ENCODE measurements at regions not wholly inside any gene's neighbourhood (a gene's known extent, or its start where the extent isn't known, plus 50 kb on each side); places are given as distances from the start of the nearest gene placed in this dataset.
A peak's percentile ranks its signal among the peaks of the same experiment; 100 is the strongest.
"Not testable (repeated sequence)": the region's sequence is repeated elsewhere in the genome, so short reads cannot be mapped to it uniquely, and the experiment has no call there.

DNA sequence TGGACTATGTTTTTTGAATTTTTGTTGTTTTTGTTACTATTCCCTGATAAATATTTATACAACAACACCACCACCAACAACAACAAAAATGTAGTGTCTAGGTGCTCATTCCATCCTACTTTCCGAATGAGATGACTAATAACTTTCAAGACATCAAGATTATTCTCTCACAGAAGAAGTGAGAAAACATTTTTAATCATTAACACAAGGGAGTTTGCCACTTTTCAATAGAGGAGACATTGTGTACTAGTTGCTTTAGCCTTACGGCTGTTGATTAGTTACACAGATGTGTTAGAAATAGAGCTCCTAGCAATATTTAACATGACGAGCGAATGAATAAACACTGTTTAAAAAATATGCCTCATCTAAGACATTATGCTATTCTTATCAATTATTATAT lies 898.8 kb downstream of the C4orf33 start:
- no peaks in the 10 kb centered on the region for H3K9me3 ChIP-seq (ENCODE audit: control insufficient read depth, insufficient read depth, low read length)
- no peak for DNase-seq (ENCODE audit: low read depth in 4 of 6, low spot score in 6 of 6)
- no peaks in the 10 kb centered on the region for H3K27me3 ChIP-seq (ENCODE audit: control insufficient read depth, insufficient read depth, low read length)
- H3K4me1 ChIP-seq (ENCODE audit: control insufficient read depth, insufficient read depth, low read length): no peaks in the 10 kb centered on the region
- no peak overlapping the region for H3K27ac ChIP-seq (ENCODE audit: low read depth, low read length)
- H3K4me3 ChIP-seq (ENCODE audit: low read depth, low read length): no peak overlapping the region
- no peaks in the 10 kb centered on the region for H3K36me3 ChIP-seq (ENCODE audit: control insufficient read depth, insufficient read depth, low read length)
- WGBS (ENCODE audit: insufficient coverage): no CpG with 5 or more reads among the region's 4 CpGs

DNA sequence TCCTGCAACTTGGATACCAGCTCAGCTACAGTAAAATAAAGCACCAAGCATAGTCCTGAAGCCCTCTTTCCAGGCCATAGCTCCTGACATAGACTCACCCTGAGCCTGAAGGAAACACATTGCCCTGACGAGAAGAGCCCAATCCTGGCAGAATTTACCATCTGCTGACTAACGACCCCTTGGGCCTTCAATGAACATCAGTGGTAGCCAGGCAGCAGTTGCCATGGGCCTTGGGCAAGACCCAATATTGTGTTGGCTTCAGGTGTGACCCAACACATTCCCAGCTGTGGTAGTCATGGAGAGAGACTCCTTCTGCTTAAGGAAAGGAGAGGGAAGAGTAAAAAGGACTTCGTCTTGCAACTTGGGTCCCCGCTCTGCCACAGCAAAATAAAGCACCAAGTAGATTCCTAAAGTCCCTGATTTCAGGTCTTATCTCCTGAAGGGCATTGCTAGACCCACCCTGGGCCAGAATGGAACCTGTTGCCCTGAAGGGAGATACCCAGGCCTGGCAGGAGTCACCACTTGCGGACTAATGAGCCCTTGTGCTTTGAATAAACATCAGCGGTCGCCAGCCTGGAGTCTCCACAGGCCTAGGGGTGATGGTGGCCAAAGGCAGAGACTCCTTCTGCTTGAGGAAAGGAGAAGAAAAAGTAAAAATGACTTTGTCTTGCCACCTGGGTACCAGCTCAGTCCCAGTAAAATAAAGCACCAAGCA lies 902.6 kb downstream of the C4orf33 start:
- H3K9me3 ChIP-seq (ENCODE audit: control insufficient read depth, insufficient read depth, low read length): no peaks in the 10 kb centered on the region
- WGBS (ENCODE audit: insufficient coverage): 86% methylated on average over 6 of the region's 7 CpGs
- H3K27ac ChIP-seq (ENCODE audit: low read depth, low read length): no peak overlapping the region
- DNase-seq (ENCODE audit: low read depth in 4 of 6, low spot score in 6 of 6): no peak
- no peaks in the 10 kb centered on the region for H3K36me3 ChIP-seq (ENCODE audit: control insufficient read depth, insufficient read depth, low read length)
- H3K4me1 ChIP-seq (ENCODE audit: control insufficient read depth, insufficient read depth, low read length): no peaks in the 10 kb centered on the region
- no peaks in the 10 kb centered on the region for H3K27me3 ChIP-seq (ENCODE audit: control insufficient read depth, insufficient read depth, low read length)
- no peak overlapping the region for H3K4me3 ChIP-seq (ENCODE audit: low read depth, low read length)

DNA sequence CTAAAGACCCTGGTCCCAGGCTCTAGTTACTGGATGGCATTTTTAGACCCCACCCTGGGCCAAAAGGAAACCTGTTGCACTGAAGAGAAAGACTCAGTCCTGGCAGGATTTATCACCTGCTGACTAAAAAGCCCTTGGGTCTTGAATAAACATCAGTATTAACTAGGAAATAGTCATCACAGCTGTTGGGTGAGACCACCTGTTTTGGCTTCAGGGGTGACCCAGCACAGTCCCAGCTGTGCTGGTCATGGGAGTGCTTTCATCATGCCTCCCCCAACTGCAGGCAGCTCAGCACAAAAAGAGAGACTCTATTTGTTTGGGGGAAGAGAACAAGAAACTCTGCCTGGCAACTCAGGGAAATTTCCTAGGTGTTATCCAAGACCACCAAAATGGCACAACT lies 903.2 kb downstream of the C4orf33 start:
- Histone ChIP-seq H3K9me3 (ENCODE audit: control insufficient read depth, insufficient read depth, low read length) (no peaks in the 10 kb centered on the region), H3K36me3 (ENCODE audit: control insufficient read depth, insufficient read depth, low read length) (no peaks in the 10 kb centered on the region), H3K4me3 (ENCODE audit: low read depth, low read length) (no peak overlapping the region), H3K4me1 (ENCODE audit: control insufficient read depth, insufficient read depth, low read length) (no peaks in the 10 kb centered on the region), H3K27ac (ENCODE audit: low read depth, low read length) (no peak overlapping the region), H3K27me3 (ENCODE audit: control insufficient read depth, insufficient read depth, low read length) (no peaks in the 10 kb centered on the region)
- DNase-seq (ENCODE audit: low read depth in 4 of 6, low spot score in 6 of 6): no peak

DNA sequence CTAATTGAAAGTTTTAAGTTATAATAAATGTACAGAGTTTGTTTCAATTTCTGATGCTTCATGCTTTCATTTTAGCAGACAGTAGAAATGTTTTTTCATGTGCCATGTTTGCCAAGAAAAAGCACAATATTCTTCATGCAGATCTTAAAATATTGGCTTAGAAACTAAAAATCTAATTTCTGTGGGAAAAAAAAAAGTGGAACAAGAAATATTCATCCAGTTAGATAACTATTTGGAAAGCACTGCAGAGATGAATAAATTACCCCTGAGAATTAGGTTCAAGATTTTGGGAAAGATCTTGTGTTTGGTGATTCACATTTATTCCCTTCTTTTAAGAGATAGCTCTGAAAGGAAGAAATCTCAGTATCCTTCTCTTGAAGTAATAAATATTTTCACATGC lies 912.5 kb downstream of the C4orf33 start:
- Histone ChIP-seq H3K27me3 (ENCODE audit: control insufficient read depth, insufficient read depth, low read length) (no peaks in the 10 kb centered on the region), H3K4me1 (ENCODE audit: control insufficient read depth, insufficient read depth, low read length) (no peaks in the 10 kb centered on the region), H3K9me3 (ENCODE audit: control insufficient read depth, insufficient read depth, low read length) (no peaks in the 10 kb centered on the region), H3K4me3 (ENCODE audit: low read depth, low read length) (no peak overlapping the region), H3K27ac (ENCODE audit: low read depth, low read length) (no peak overlapping the region), H3K36me3 (ENCODE audit: control insufficient read depth, insufficient read depth, low read length) (no peaks in the 10 kb centered on the region)
- peak in 1 of 6 donors; percentile 32 for DNase-seq (ENCODE audit: low read depth in 4 of 6, low spot score in 6 of 6)

DNA sequence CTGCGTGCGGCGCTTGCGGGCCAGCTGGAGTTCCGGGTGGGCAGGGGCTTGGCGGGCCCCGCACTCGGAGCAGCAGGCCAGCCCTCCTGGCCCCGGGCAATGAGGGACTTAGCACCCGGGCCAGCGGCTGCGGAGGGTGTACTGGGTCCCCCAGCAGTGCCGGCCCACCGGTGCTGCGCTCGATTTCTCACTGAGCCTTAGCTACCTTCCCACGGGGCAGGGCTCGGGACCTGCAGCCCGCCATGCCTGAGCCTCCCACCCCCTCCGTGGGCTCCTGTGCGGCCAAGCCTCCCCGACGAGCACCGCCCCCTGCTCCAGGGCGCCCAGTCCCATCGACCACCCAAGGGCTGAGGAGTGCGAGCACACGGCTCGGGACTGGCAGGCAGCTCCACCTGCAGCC lies 916.9 kb downstream of the C4orf33 start:
- H3K27me3 ChIP-seq (ENCODE audit: control insufficient read depth, insufficient read depth, low read length); DNase-seq (ENCODE audit: low read depth in 4 of 6, low spot score in 6 of 6); H3K4me1 ChIP-seq (ENCODE audit: control insufficient read depth, insufficient read depth, low read length); H3K4me3 ChIP-seq (ENCODE audit: low read depth, low read length); H3K9me3 ChIP-seq (ENCODE audit: control insufficient read depth, insufficient read depth, low read length); H3K36me3 ChIP-seq (ENCODE audit: control insufficient read depth, insufficient read depth, low read length); H3K27ac ChIP-seq (ENCODE audit: low read depth, low read length): not testable (repeated sequence)
- WGBS (ENCODE audit: insufficient coverage): 96% methylated on average over 19 of the region's 29 CpGs

DNA sequence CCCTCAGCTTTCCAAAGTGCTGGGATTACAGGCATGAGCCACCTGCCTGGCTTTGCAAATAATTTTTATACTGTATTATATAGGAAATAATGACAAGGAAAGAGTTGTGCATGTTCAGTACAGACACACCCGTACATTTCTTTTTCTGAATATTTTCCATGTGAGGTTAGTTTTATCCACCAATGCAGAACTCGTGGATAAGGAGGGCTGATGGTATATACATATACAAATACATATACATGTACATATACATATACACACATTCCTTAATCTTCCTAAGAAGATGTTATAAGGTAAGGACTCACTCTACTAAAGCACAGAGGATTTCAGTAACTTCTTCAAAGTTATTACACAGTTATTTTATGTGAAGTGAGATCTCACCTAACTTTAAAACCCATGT lies 925.8 kb downstream of the C4orf33 start:
- DNase-seq (ENCODE audit: low read depth in 4 of 6, low spot score in 6 of 6): no peak
- no peak overlapping the region for H3K27ac ChIP-seq (ENCODE audit: low read depth, low read length)
- no CpG with 5 or more reads among the region's 2 CpGs for WGBS (ENCODE audit: insufficient coverage)
- H3K4me1 ChIP-seq (ENCODE audit: control insufficient read depth, insufficient read depth, low read length): no peaks in the 10 kb centered on the region
- no peaks in the 10 kb centered on the region for H3K27me3 ChIP-seq (ENCODE audit: control insufficient read depth, insufficient read depth, low read length)
- peaks cover 3% of the 10 kb centered on the region for H3K9me3 ChIP-seq (ENCODE audit: control insufficient read depth, insufficient read depth, low read length)
- H3K4me3 ChIP-seq (ENCODE audit: low read depth, low read length): no peak overlapping the region
- H3K36me3 ChIP-seq (ENCODE audit: control insufficient read depth, insufficient read depth, low read length): no peaks in the 10 kb centered on the region

DNA sequence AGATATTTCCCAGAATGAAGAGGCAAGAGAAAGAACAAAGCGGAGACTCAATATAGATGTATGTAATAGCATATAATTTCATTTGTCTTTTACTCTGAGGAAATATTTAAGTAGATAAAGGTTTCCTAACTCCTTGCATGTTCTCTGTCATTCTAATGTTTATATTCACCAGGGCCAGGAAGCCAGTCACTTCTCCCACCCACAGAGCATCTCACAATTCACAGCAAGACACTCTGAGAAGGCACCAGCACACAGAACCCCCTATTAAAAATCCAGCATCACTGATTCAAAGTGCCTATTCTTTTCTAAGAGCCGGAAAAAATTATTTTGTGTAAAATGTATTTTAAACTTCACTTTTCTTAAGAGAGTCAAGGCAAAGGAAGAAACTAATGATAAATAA lies 927.1 kb downstream of the C4orf33 start:
- WGBS (ENCODE audit: insufficient coverage): no CpG with 5 or more reads among the region's 2 CpGs

DNA sequence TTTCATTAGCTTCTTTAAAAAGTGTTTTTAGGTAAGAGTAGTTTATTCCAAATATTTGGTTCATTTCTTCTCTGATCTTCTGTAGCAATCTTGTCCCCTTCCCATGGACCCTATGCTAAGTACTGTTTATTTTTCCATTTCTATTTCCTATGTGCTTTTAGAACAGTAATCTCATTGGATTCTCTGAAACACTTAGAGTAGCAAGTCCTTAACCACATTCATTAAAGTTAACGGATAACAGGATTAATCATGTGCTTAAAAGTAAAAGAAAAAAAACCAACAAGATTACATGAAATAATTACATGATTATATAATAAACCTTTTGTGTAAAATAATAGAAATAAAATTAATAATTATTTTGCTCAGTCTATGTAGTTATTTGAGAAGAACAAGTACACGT lies 929.7 kb downstream of the C4orf33 start:
- no peak overlapping the region for H3K4me3 ChIP-seq (ENCODE audit: low read depth, low read length)
- H3K9me3 ChIP-seq (ENCODE audit: control insufficient read depth, insufficient read depth, low read length): no peaks in the 10 kb centered on the region
- no peak for DNase-seq (ENCODE audit: low read depth in 4 of 6, low spot score in 6 of 6)
- no peaks in the 10 kb centered on the region for H3K27me3 ChIP-seq (ENCODE audit: control insufficient read depth, insufficient read depth, low read length)
- no peaks in the 10 kb centered on the region for H3K36me3 ChIP-seq (ENCODE audit: control insufficient read depth, insufficient read depth, low read length)
- WGBS (ENCODE audit: insufficient coverage): no CpG with 5 or more reads among the region's 2 CpGs
- H3K4me1 ChIP-seq (ENCODE audit: control insufficient read depth, insufficient read depth, low read length): no peaks in the 10 kb centered on the region
- H3K27ac ChIP-seq (ENCODE audit: low read depth, low read length): no peak overlapping the region

More for the DNA sequence above, 927.1 kb downstream of the C4orf33 start:
- H3K4me3 ChIP-seq (ENCODE audit: low read depth, low read length): no peak overlapping the region
- peaks cover 3% of the 10 kb centered on the region for H3K9me3 ChIP-seq (ENCODE audit: control insufficient read depth, insufficient read depth, low read length)
- H3K27me3 ChIP-seq (ENCODE audit: control insufficient read depth, insufficient read depth, low read length): no peaks in the 10 kb centered on the region
- no peaks in the 10 kb centered on the region for H3K36me3 ChIP-seq (ENCODE audit: control insufficient read depth, insufficient read depth, low read length)
- no peak overlapping the region for H3K27ac ChIP-seq (ENCODE audit: low read depth, low read length)
- no peaks in the 10 kb centered on the region for H3K4me1 ChIP-seq (ENCODE audit: control insufficient read depth, insufficient read depth, low read length)
- DNase-seq (ENCODE audit: low read depth in 4 of 6, low spot score in 6 of 6): no peak

DNA sequence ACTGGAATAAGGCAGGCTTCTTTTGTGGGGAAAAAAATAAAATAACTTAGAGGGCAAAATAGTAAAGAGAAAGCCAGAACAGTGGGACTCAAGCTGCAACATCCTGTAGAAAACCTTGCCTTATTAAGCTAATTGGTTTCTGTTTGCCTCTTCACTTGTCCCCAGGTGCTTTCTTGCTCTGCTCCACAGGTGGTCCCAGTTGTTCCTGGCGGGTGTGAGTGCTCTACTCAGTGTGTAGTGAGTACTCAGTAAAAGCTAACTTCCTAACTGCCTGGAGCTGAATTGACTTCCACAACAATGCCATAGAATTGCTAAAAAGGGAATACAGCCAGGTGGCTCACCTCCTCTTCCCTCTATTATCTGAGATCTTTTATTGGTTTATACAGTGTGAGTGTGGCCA lies 930.2 kb downstream of the C4orf33 start:
- H3K27me3 ChIP-seq (ENCODE audit: control insufficient read depth, insufficient read depth, low read length): no peaks in the 10 kb centered on the region
- no peak overlapping the region for H3K27ac ChIP-seq (ENCODE audit: low read depth, low read length)
- WGBS (ENCODE audit: insufficient coverage): no CpG with 5 or more reads among the region's 1 CpG
- H3K4me3 ChIP-seq (ENCODE audit: low read depth, low read length): no peak overlapping the region
- no peaks in the 10 kb centered on the region for H3K9me3 ChIP-seq (ENCODE audit: control insufficient read depth, insufficient read depth, low read length)
- DNase-seq (ENCODE audit: low read depth in 4 of 6, low spot score in 6 of 6): peak in 1 of 6 donors; percentile 23
- H3K4me1 ChIP-seq (ENCODE audit: control insufficient read depth, insufficient read depth, low read length): no peaks in the 10 kb centered on the region
- H3K36me3 ChIP-seq (ENCODE audit: control insufficient read depth, insufficient read depth, low read length): no peaks in the 10 kb centered on the region

DNA sequence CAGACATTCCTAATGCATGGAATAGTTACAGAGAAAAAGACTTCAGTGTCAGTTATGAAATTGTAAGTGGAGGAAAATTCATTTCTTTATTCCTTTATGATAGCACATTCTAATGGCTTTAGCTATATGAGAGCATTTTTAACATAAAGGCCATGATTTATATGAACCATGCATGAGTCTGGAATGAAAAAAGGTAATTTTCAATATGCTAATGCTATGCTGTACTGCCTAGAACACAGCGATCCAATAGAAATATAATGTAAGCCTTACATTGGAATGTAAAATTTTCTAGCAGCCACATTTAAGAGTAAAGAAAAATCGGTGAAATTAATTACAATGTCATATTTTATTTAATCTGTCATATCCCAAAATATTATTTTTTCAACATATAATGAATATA lies 932.0 kb downstream of the C4orf33 start:
- no peak overlapping the region for H3K27ac ChIP-seq (ENCODE audit: low read depth, low read length)
- peak in 1 of 6 donors; percentile 38 for DNase-seq (ENCODE audit: low read depth in 4 of 6, low spot score in 6 of 6)
- H3K27me3 ChIP-seq (ENCODE audit: control insufficient read depth, insufficient read depth, low read length): no peaks in the 10 kb centered on the region
- no CpG with 5 or more reads among the region's 2 CpGs for WGBS (ENCODE audit: insufficient coverage)
- H3K4me3 ChIP-seq (ENCODE audit: low read depth, low read length): no peak overlapping the region
- H3K4me1 ChIP-seq (ENCODE audit: control insufficient read depth, insufficient read depth, low read length): no peaks in the 10 kb centered on the region
- H3K9me3 ChIP-seq (ENCODE audit: control insufficient read depth, insufficient read depth, low read length): no peaks in the 10 kb centered on the region
- no peaks in the 10 kb centered on the region for H3K36me3 ChIP-seq (ENCODE audit: control insufficient read depth, insufficient read depth, low read length)

All from spinal cord (tissue), 9 donors.